AG09319 (cell line): ENCODE measurements at regions not wholly inside any gene's neighbourhood (a gene's known extent, or its start where the extent isn't known, plus 50 kb on each side); places are given as distances from the start of the nearest gene placed in this dataset.
"Not testable (repeated sequence)": the region's sequence is repeated elsewhere in the genome, so short reads cannot be mapped to it uniquely, and the experiment has no call there.

ENCODE experiments used
- DNase-seq: peaks from one replicate; pipeline ENCODE4 v3.0.0-alpha.2; 2010; ENCODE audit warnings: low read depth; ENCODE audit errors: extremely low read depth
- TF ChIP-seq, protein P1 (sequence below): IDR thresholded peaks from 2 replicates; pipeline ENCODE4 v1.5.1; 2011; ENCODE audit warnings: low read depth, mild to moderate bottlenecking, inconsistent platforms, low read length, moderate library complexity

DNA sequence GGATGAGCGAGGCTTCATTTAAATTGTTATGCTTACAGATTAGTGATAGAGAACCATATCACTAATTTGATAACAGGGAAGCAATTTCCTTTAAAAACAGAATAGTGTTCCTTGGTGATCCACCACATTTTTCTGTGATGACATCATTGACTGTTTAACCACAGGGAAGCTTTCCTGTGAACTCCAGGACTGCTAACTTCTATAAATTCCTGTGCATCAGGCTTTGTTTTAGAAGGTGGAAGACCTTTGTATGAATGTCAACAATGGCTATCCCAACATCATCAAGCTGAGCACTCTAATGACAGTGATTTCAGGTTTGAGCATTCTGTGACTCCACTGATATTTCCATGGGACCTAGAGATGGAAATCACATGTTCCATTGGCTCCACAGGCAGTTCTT lies 177.1 kb downstream of the RMST start:
- TF ChIP-seq, protein P1, sequence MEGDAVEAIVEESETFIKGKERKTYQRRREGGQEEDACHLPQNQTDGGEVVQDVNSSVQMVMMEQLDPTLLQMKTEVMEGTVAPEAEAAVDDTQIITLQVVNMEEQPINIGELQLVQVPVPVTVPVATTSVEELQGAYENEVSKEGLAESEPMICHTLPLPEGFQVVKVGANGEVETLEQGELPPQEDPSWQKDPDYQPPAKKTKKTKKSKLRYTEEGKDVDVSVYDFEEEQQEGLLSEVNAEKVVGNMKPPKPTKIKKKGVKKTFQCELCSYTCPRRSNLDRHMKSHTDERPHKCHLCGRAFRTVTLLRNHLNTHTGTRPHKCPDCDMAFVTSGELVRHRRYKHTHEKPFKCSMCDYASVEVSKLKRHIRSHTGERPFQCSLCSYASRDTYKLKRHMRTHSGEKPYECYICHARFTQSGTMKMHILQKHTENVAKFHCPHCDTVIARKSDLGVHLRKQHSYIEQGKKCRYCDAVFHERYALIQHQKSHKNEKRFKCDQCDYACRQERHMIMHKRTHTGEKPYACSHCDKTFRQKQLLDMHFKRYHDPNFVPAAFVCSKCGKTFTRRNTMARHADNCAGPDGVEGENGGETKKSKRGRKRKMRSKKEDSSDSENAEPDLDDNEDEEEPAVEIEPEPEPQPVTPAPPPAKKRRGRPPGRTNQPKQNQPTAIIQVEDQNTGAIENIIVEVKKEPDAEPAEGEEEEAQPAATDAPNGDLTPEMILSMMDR, result no peak
- DNase-seq, result no peak

- TF ChIP-seq, protein P1, result no peak
Measured at GRCh38 chr12:97640826-97641225, 178.2 kb downstream of the RMST start.

GRCh38 chr12:97642911-97643310 lies 180.3 kb downstream of the RMST start:
- no peak for DNase-seq
- TF ChIP-seq, protein P1, result no peak

More at GRCh38 chr12:97640826-97641225, 178.2 kb downstream of the RMST start:
- no peak for DNase-seq

DNA sequence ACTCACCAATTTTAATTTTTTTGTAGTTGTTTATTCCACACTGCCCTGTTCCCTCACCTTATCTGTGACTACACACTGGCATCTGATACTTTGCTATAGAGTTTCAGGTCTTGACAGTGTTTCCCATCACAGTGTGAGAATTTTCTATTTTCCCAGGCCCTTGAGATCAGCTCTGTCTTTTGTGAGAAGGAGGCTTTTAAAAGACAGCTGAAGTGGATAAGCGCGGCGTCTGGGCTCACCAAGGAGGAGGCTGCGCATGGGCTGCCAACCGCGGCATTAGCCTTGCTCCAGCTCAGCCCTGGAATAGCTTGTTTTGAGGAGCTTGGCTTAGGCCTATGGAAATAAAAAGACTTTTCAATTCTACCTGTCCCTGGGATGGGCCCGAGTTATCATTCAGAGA lies 181.3 kb downstream of the RMST start:
- TF ChIP-seq, protein P1, result no peak
- no peak for DNase-seq

DNA sequence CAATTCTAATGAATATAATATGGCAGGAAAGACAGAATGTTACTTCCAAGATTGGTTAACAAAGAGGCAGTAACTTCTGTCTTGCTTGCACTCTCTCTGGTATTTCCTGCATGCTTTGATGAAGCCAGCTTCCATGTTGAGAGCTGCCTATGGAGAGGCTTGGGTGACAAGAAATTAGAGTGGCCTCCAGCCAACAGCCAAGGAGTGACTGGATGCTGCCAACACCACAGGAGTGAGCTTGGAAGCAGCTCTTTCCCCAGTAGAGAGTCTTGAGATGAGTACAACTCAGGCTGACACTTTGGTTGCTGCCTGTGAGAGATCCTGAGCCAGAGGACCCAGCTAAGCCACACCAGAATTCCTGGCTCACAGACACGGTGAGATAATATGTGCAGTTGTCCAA lies 183.1 kb downstream of the RMST start:
- TF ChIP-seq, protein P1, result no peak
- no peak for DNase-seq

GRCh38 chr12:97647142-97647541 lies 184.5 kb downstream of the RMST start:
- no peak for DNase-seq

DNA sequence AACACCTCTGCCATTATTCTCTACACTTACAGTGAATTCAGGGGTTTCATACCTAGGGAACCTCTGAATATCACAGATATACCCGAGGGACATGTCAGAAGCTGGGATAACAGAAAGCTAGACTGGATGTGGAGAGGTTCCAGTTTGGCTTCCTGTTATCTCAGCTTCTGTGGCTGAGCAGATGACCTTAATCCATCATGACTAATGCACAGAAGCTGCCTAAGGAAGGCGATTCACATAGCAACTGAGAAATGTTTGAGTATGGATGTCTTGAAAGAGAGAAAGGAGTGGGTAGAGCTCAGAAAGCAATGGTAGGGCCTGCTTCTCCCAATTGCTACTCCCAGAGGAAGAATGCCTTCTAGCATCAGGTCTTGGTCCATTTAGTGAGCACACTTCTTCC lies 187.6 kb downstream of the RMST start:
- TF ChIP-seq, protein P1, result no peak

More at GRCh38 chr12:97647142-97647541, 184.5 kb downstream of the RMST start:
- TF ChIP-seq, protein P1, result no peak

DNA sequence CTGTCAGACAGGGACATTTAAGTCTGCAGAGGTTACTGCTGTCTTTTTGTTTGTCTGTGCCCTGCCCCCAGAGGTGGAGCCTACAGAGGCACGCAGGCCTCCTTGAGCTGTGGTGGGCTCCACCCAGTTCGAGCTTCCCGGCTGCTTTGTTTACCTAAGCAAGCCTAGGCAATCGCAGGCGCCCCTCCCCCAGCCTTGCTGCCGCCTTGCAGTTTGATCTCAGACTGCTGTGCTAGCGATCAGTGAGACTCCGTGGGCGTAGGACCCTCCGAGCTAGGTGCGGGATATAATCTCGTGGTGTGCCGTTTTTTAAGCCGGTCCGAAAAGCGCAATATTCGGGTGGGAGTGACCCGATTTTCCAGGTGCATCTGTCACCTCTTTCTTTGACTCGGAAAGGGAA lies 193.9 kb downstream of the RMST start:
- DNase-seq, result not testable (repeated sequence)

More for the DNA sequence above, 187.6 kb downstream of the RMST start:
- no peak for DNase-seq
